ENCODE measurements at regions not wholly inside any gene's neighbourhood (a gene's known extent, or its start where the extent isn't known, plus 50 kb on each side); places are given as distances from the start of the nearest gene placed in this dataset.

GRCh38 chrX:39016556-39016955 lies 215.3 kb downstream of the MID1IP1 start:
- TF ChIP-seq EZH2phosphoT487 (IDR thresholded peaks at IDR 0.05; ENCODE audit: borderline replicate concordance, low read length), result no peak
- TF ChIP-seq CTCF (conservative IDR thresholded peaks at IDR 0.05; ENCODE audit: low read depth, low read length), result no peak
- TF ChIP-seq EZH2 (IDR thresholded peaks at IDR 0.05; ENCODE audit: low read length, unreplicated experiment), result no peak
